ENCODE measurements at regions not wholly inside any gene's neighbourhood (a gene's known extent, or its start where the extent isn't known, plus 50 kb on each side); places are given as distances from the start of the nearest gene placed in this dataset.
"Not testable (repeated sequence)": the region's sequence is repeated elsewhere in the genome, so short reads cannot be mapped to it uniquely, and the experiment has no call there.

DNA sequence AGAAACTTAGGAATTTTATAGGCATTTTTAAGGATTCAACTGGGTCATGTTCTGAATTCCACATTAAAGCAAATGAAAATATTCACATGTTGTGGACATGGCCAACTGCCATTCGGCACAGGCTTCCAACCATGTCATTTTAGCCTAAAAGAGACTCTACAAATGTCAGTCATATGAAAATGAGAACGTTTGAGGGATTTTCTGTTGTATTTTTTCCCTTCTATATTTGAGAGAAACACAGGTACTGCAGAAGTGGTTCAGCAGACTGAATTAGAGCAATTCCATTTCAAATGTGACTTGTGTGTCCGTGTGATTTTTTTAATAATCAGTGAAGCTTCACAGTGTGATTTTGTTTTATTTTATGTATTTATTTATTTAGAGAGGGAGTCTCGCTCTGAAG is 124.3 kb downstream of the TP53TG3F start:
- DNase-seq (ENCODE audit: low spot score in 2 of 2); H3K36me3 ChIP-seq (replicated peaks); H3K4me1 ChIP-seq; H3K27me3 ChIP-seq (ENCODE audit: low read depth); H3K9me3 ChIP-seq; in situ Hi-C loops (cut with MboI; ENCODE audit: low sequenced_read_pairs); H3K4me3 ChIP-seq: not testable (repeated sequence)

DNA sequence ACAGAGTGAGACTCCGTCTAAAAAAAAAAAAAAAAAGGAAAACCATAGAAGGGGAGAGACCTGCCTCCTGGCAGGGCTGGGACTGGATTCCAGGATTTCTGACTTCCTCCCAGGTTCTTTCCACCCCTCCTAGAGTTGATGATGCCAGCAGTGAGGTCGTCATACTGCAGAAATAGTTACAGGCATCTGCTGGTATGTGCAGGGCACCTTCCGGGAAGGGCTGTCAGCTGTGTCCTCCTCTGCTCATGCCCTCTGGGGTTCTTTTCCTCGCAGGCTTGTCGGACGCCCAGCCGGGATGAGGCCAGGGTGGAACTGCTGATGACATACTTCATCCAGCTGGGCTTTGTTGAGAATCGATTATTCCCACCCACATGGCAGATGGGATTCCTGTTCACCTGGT is 129.2 kb downstream of the TP53TG3F start:
- in situ Hi-C loops (cut with MboI; ENCODE audit: low sequenced_read_pairs); H3K36me3 ChIP-seq (replicated peaks); H3K4me3 ChIP-seq; H3K4me1 ChIP-seq; H3K9me3 ChIP-seq; H3K27me3 ChIP-seq (ENCODE audit: low read depth); DNase-seq (ENCODE audit: low spot score in 2 of 2): not testable (repeated sequence)

DNA sequence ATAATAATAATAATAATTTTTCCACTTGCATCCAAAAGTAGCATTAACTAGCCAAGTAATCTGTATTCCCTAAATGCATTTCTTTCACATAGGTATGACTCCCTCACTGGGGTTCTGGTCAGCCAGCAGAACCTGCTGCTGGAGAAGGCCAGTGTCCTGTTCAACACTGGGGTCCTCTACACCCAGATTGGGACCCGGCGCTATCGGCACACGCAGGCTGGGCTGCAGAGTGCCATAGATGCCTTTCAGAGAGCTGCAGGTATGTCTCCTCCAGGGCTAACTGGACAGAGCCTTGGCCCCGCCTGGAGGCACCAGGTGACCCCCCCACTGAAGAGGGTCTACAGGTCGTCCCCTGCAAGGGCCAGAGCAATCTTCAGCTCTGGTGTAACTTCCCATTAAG is 133.9 kb downstream of the TP53TG3F start:
- H3K4me1 ChIP-seq; H3K36me3 ChIP-seq (replicated peaks); in situ Hi-C loops (cut with MboI; ENCODE audit: low sequenced_read_pairs); H3K9me3 ChIP-seq; H3K4me3 ChIP-seq; DNase-seq (ENCODE audit: low spot score in 2 of 2); H3K27me3 ChIP-seq (ENCODE audit: low read depth): not testable (repeated sequence)

DNA sequence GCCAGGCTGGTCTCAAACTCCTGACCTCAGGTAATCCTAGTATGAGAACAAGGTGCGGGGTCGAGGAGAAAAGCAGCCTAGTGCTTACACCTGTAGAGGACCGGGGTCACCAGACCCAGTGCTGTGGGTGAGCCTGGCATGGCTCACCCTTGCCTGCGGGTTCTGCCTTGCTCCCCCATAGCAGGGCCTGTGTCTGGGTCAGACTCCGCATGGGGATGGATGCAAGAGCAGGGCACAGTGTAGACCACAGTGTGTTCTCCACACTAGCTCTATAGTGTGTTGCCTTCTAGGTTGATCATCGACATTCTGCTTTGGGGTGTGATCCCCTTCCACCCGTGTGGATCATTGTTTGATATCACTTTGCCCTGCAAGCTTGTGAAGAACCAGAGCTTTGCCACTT is 135.7 kb downstream of the TP53TG3F start:
- H3K4me3 ChIP-seq; DNase-seq (ENCODE audit: low spot score in 2 of 2); H3K36me3 ChIP-seq (replicated peaks); in situ Hi-C loops (cut with MboI; ENCODE audit: low sequenced_read_pairs); H3K27me3 ChIP-seq (ENCODE audit: low read depth); H3K9me3 ChIP-seq; H3K4me1 ChIP-seq: not testable (repeated sequence)

DNA sequence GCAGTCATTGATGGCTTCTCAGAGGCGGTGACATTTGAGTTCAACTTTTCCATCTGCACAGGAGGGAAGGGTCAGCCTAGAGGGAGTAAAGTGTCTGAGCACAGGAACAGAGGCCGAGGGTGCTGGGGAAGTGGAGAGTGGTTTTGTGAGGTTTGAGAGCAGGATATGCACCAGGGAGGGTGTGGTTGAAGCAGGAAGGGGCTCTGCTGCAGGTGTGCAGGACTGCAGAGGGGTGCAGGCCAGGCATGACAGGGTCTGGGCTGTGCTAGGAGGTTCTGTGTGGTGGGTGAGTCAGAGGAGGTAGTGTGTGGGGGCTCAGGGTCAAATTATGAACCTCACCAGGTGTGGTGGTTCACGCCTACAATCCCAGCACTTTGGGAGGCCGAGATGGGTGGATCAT is 141.6 kb downstream of the TP53TG3F start:
- H3K36me3 ChIP-seq (replicated peaks); H3K27me3 ChIP-seq (ENCODE audit: low read depth); in situ Hi-C loops (cut with MboI; ENCODE audit: low sequenced_read_pairs); DNase-seq (ENCODE audit: low spot score in 2 of 2); H3K9me3 ChIP-seq; H3K4me3 ChIP-seq; H3K4me1 ChIP-seq: not testable (repeated sequence)

DNA sequence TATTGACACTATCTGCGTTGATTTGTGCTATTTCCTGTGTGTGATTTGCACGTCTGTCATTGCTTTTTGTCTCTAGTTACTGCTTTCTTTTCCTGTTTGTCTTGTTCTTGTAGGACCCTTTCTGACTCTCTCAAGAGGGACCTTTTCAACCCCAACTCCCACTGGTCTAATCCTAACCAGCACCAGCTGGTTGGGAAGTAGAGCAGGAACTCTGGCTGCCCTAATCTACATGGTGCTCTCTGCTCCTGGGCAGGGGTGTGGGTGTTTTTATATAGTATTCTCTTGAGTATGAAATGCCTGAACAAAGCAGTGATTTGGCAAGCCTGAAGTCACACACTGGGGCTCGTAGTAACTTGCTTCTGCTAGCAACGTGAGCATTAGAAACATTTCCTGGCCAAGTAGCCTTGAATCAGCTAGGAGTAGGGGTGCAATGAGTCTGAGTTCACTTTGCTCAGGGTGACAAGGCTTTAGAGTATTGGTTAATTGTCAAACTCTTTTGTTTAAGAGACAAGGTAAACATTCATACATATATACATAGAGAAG is 164.2 kb downstream of the TP53TG3F start:
- H3K4me1 ChIP-seq; H3K4me3 ChIP-seq; H3K9me3 ChIP-seq; H3K27me3 ChIP-seq (ENCODE audit: low read depth); DNase-seq (ENCODE audit: low spot score in 2 of 2); H3K36me3 ChIP-seq (replicated peaks); in situ Hi-C loops (cut with MboI; ENCODE audit: low sequenced_read_pairs): not testable (repeated sequence)

- H3K4me3 ChIP-seq; H3K9me3 ChIP-seq; H3K36me3 ChIP-seq (replicated peaks); H3K4me1 ChIP-seq; in situ Hi-C loops (cut with MboI; ENCODE audit: low sequenced_read_pairs); H3K27me3 ChIP-seq (ENCODE audit: low read depth); DNase-seq (ENCODE audit: low spot score in 2 of 2): not testable (repeated sequence)
These were observed 169.5 kb downstream of the TP53TG3F start for GRCh38 chr16:33628895-33629294.

GRCh38 chr16:33631713-33632112 is 172.3 kb downstream of the TP53TG3F start:
- H3K4me1 ChIP-seq; H3K36me3 ChIP-seq (replicated peaks); H3K9me3 ChIP-seq; H3K4me3 ChIP-seq; in situ Hi-C loops (cut with MboI; ENCODE audit: low sequenced_read_pairs); DNase-seq (ENCODE audit: low spot score in 2 of 2); H3K27me3 ChIP-seq (ENCODE audit: low read depth): not testable (repeated sequence)

- in situ Hi-C loops (cut with MboI; ENCODE audit: low sequenced_read_pairs); H3K27me3 ChIP-seq (ENCODE audit: low read depth); H3K4me1 ChIP-seq; H3K4me3 ChIP-seq; H3K36me3 ChIP-seq (replicated peaks); H3K9me3 ChIP-seq; DNase-seq (ENCODE audit: low spot score in 2 of 2): not testable (repeated sequence)
These were observed 174.6 kb downstream of the TP53TG3F start for GRCh38 chr16:33634057-33634456.

GRCh38 chr16:33636760-33637159 is 177.3 kb downstream of the TP53TG3F start:
- in situ Hi-C loops (cut with MboI; ENCODE audit: low sequenced_read_pairs), result not testable (repeated sequence)

GRCh38 chr16:33643270-33643669 is 183.9 kb downstream of the TP53TG3F start:
- H3K9me3 ChIP-seq; H3K36me3 ChIP-seq (replicated peaks); H3K4me3 ChIP-seq; H3K4me1 ChIP-seq; in situ Hi-C loops (cut with MboI; ENCODE audit: low sequenced_read_pairs); H3K27me3 ChIP-seq (ENCODE audit: low read depth); DNase-seq (ENCODE audit: low spot score in 2 of 2): not testable (repeated sequence)

More at GRCh38 chr16:33636760-33637159, 177.3 kb downstream of the TP53TG3F start:
- not testable (repeated sequence) for H3K4me1 ChIP-seq; H3K9me3 ChIP-seq; DNase-seq (ENCODE audit: low spot score in 2 of 2); H3K27me3 ChIP-seq (ENCODE audit: low read depth); H3K36me3 ChIP-seq (replicated peaks); H3K4me3 ChIP-seq

DNA sequence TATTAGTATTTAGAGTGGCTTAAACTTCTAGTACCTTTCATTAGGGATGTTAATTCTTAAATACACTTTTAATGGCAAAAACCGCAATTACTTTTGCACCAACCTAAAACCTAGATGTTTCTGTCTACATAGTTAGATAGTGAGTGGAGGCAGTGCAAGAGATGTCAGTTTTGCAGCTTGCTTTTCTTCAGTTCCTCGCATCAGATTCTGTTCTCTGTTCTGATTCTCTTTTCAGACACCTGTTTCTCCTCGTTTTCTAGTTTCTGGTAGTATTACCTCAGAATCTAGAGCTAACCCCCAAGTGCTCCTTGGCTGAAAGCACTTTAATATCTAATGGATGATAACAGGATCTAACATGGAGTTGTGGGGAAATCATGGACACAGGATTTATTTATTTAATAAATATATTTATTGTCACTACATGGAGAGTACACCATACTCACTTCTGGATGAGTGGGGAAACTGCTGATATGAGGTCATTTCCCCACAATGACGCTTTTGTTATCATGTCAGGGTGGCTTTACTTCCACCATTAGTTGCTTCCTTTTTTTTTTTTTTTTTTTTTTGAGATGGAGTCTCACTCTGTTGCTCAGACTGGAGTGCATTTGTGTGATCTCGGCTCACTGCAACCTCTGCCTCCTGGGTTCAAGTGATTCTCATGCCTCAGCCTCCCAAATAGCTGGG is 184.4 kb downstream of the TP53TG3F start:
- H3K4me1 ChIP-seq; H3K27me3 ChIP-seq (ENCODE audit: low read depth); in situ Hi-C loops (cut with MboI; ENCODE audit: low sequenced_read_pairs); H3K4me3 ChIP-seq; DNase-seq (ENCODE audit: low spot score in 2 of 2); H3K36me3 ChIP-seq (replicated peaks); H3K9me3 ChIP-seq: not testable (repeated sequence)

- in situ Hi-C loops (cut with MboI; ENCODE audit: low sequenced_read_pairs); H3K27me3 ChIP-seq (ENCODE audit: low read depth); H3K36me3 ChIP-seq (replicated peaks); H3K4me3 ChIP-seq; DNase-seq (ENCODE audit: low spot score in 2 of 2); H3K4me1 ChIP-seq; H3K9me3 ChIP-seq: not testable (repeated sequence)
These were observed 187.0 kb downstream of the TP53TG3F start for GRCh38 chr16:33646386-33646785.

DNA sequence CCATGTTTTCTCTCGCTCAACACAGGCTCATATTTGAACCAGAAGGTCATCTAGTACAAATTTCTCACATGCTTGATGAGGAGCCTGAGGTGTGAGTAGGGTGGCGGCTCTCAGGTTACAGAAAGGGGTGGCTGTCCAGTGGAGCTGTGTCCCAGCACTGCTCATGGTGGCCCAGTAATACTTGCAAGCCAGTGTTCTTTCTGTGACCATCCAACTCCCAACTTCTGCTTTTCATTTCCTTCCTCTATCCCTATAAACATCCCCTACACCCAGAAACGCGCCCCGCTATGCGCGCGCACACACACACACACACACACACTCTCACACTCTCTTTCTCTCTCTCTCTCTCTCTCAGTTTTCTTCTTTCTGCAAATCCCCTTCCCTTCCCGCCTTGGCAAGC is 196.3 kb downstream of the TP53TG3F start:
- in situ Hi-C loops (cut with MboI; ENCODE audit: low sequenced_read_pairs); H3K4me1 ChIP-seq; DNase-seq (ENCODE audit: low spot score in 2 of 2); H3K4me3 ChIP-seq; H3K36me3 ChIP-seq (replicated peaks); H3K27me3 ChIP-seq (ENCODE audit: low read depth); H3K9me3 ChIP-seq: not testable (repeated sequence)

GRCh38 chr16:33656394-33656793 is 197.0 kb downstream of the TP53TG3F start:
- H3K9me3 ChIP-seq; in situ Hi-C loops (cut with MboI; ENCODE audit: low sequenced_read_pairs); DNase-seq (ENCODE audit: low spot score in 2 of 2); H3K27me3 ChIP-seq (ENCODE audit: low read depth); H3K36me3 ChIP-seq (replicated peaks); H3K4me3 ChIP-seq; H3K4me1 ChIP-seq: not testable (repeated sequence)

All from HAP-1 (cell line).